GM23248 (cell line): ENCODE measurements at regions not wholly inside any gene's neighbourhood (a gene's known extent, or its start where the extent isn't known, plus 50 kb on each side); places are given as distances from the start of the nearest gene placed in this dataset.

ENCODE experiments used
- EZH2 ChIP-seq: fragments of 200-600 bp; sonication (generic); IDR thresholded peaks from 2 replicates; pipeline ENCODE4 v1.6.1; 2018; ENCODE audit warnings: antibody characterized with exemption, mild to moderate bottlenecking; ENCODE audit not compliant: insufficient read depth, poor library complexity, severe bottlenecking
- EZH2phosphoT487 ChIP-seq: fragments of 200-600 bp; sonication (generic); IDR thresholded peaks from 2 replicates; pipeline ENCODE4 v1.6.1; 2018; ENCODE audit warnings: antibody characterized with exemption, moderate library complexity, mild to moderate bottlenecking, low read depth; ENCODE audit not compliant: insufficient read depth

DNA sequence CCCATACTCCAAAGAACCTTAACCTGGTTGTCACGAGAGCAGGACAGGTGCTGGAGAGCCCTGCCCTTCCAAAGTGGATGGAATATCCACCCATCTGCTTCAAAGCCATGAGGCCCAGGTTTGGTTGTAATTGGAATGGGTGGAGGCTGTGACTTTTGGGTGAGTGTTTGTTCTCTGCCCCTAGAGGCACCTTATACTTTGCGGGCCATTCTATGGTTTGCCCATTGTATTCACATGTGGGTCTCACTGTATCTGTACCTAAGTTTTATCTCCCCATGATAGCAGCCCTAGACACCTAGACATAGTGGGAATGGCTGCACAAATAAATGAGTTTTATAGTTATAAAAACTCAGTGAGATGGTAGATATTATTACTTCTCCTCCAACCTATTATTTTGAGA is 67.1 kb upstream of the NAA20 start:
- TF ChIP-seq EZH2 = no peak
- no peak for TF ChIP-seq EZH2phosphoT487
